HEK293 (cell line): ENCODE measurements at regions not wholly inside any gene's neighbourhood (a gene's known extent, or its start where the extent isn't known, plus 50 kb on each side); places are given as distances from the start of the nearest gene placed in this dataset.

Experiments
- CTCF ChIA-PET: fragments of 350-600 bp; formaldehyde crosslinking; extraction: SDS; loops from one replicate; lab custom pipeline; 2021; ENCODE audit warnings: antibody characterized with exemption; lab: Yijun Ruan, JAX
- POLR2A ChIA-PET: fragments of 300-600 bp; formaldehyde crosslinking; extraction: SDS; loops from one replicate; lab custom pipeline; 2020; ENCODE audit warnings: antibody characterized with exemption, inconsistent platforms; lab: Yijun Ruan, JAX
- H3K27ac ChIP-seq: fragments of 200-500 bp; sonication (Bioruptor generic); 2 replicates; pipeline ENCODE4 v1.5.1; 2014; ENCODE audit warnings: low read depth, low read length, control low read depth, inconsistent platforms; ENCODE audit errors: extremely low read depth
- H3K36me3 ChIP-seq, 2 experiments: fragments of 200-500 bp in 1 of 2; sonication (Bioruptor generic) in 1 of 2; 1 replicate in 1 of 2; 2 replicates in 1 of 2; pipeline ENCODE4 v1.5.1; 2014 to 2017; ENCODE audit warnings: inconsistent platforms in 2 of 2, low read length in 2 of 2; ENCODE audit not compliant: control insufficient read depth in 2 of 2, insufficient read depth in 1 of 2
- H3K4me1 ChIP-seq: fragments of 200-500 bp; sonication (Bioruptor generic); 2 replicates; pipeline ENCODE4 v1.5.1; 2014; ENCODE audit warnings: mild to moderate bottlenecking, low read length, inconsistent platforms; ENCODE audit not compliant: control insufficient read depth, insufficient read depth
- H3K4me3 ChIP-seq: 2 replicates; pipeline ENCODE4 v1.5.1; 2011; ENCODE audit warnings: low read depth, mild to moderate bottlenecking, control low read depth, low read length, moderate library complexity
- H3K9me3 ChIP-seq: fragments of 200-500 bp; sonication (Bioruptor generic); 2 replicates; pipeline ENCODE4 v1.5.1; 2014; ENCODE audit warnings: low read depth, low read length, inconsistent platforms; ENCODE audit not compliant: control insufficient read depth, insufficient read depth
- BCL11A ChIP-seq: fragments of 450-650 bp; formaldehyde crosslinking; IDR thresholded peaks from 2 replicates; pipeline ENCODE4 v1.5.1; 2016; ENCODE audit warnings: low read depth, missing biosample characterization, missing genetic modification characterization
- GLIS1 ChIP-seq: fragments of 450-650 bp; formaldehyde crosslinking; IDR thresholded peaks from 2 replicates; pipeline ENCODE4 v1.5.1; 2016; ENCODE audit warnings: missing biosample characterization, missing genetic modification characterization
- IKZF3 ChIP-seq: fragments of 450-650 bp; IDR thresholded peaks from 2 replicates; pipeline ENCODE4 v1.5.0; 2018; ENCODE audit warnings: missing biosample characterization, mild to moderate bottlenecking, missing genetic modification characterization, moderate library complexity
- KLF7 ChIP-seq: fragments of 450-650 bp; formaldehyde crosslinking; IDR thresholded peaks from 2 replicates; pipeline ENCODE4 v1.5.1; 2016; ENCODE audit warnings: missing biosample characterization, missing genetic modification characterization, borderline replicate concordance
- KLF8 ChIP-seq: fragments of 450-650 bp; formaldehyde crosslinking; IDR thresholded peaks from 2 replicates; pipeline ENCODE4 v1.5.1; 2016; ENCODE audit warnings: missing biosample characterization, missing genetic modification characterization
- SCRT1 ChIP-seq: fragments of 450-650 bp; formaldehyde crosslinking; IDR thresholded peaks from 2 replicates; pipeline ENCODE4 v1.5.1; 2016; ENCODE audit warnings: missing biosample characterization, missing genetic modification characterization, borderline replicate concordance
- ZFP37 ChIP-seq: fragments of 450-650 bp; formaldehyde crosslinking; IDR thresholded peaks from 2 replicates; pipeline ENCODE4 v1.5.1; 2016; ENCODE audit warnings: missing biosample characterization, missing genetic modification characterization
- ZIC2 ChIP-seq: fragments of 450-650 bp; formaldehyde crosslinking; IDR thresholded peaks from 2 replicates; pipeline ENCODE4 v1.5.1; 2016; ENCODE audit warnings: missing biosample characterization, missing genetic modification characterization
- ZNF155 ChIP-seq: fragments of 450-650 bp; formaldehyde crosslinking; IDR thresholded peaks from 2 replicates; pipeline ENCODE4 v1.5.1; 2016; ENCODE audit warnings: missing biosample characterization, missing genetic modification characterization
- ZNF202 ChIP-seq: fragments of 450-650 bp; formaldehyde crosslinking; IDR thresholded peaks from 2 replicates; pipeline ENCODE4 v1.5.1; 2016; ENCODE audit warnings: missing biosample characterization, missing genetic modification characterization, borderline replicate concordance
- ZNF350 ChIP-seq: fragments of 450-650 bp; formaldehyde crosslinking; IDR thresholded peaks from 2 replicates; pipeline ENCODE4 v1.5.0; 2017; ENCODE audit warnings: missing biosample characterization, mild to moderate bottlenecking, missing genetic modification characterization
- ZNF394 ChIP-seq: fragments of 450-650 bp; formaldehyde crosslinking; IDR thresholded peaks from 2 replicates; pipeline ENCODE4 v1.5.1; 2016; ENCODE audit warnings: missing biosample characterization, missing genetic modification characterization, mild to moderate bottlenecking, moderate library complexity, borderline replicate concordance
- ZNF423 ChIP-seq: fragments of 450-650 bp; formaldehyde crosslinking; IDR thresholded peaks from 2 replicates; pipeline ENCODE4 v1.5.1; 2016; ENCODE audit warnings: missing biosample characterization, missing genetic modification characterization
- ZNF473 ChIP-seq: fragments of 450-650 bp; formaldehyde crosslinking; IDR thresholded peaks from 2 replicates; pipeline ENCODE4 v1.5.1; 2017; ENCODE audit warnings: missing biosample characterization, missing genetic modification characterization
- ZNF501 ChIP-seq: fragments of 450-650 bp; formaldehyde crosslinking; IDR thresholded peaks from 2 replicates; pipeline ENCODE4 v1.5.1; 2016; ENCODE audit warnings: missing biosample characterization, missing genetic modification characterization
- ZNF560 ChIP-seq: fragments of 450-650 bp; formaldehyde crosslinking; IDR thresholded peaks from 2 replicates; pipeline ENCODE4 v1.5.1; 2017; ENCODE audit warnings: missing biosample characterization, missing genetic modification characterization, borderline replicate concordance
- ZNF610 ChIP-seq: fragments of 450-650 bp; formaldehyde crosslinking; IDR thresholded peaks from 2 replicates; pipeline ENCODE4 v1.5.1; 2016; ENCODE audit warnings: missing biosample characterization, missing genetic modification characterization, borderline replicate concordance
- ZNF624 ChIP-seq: fragments of 450-650 bp; formaldehyde crosslinking; IDR thresholded peaks from 2 replicates; pipeline ENCODE4 v1.5.1; 2017; ENCODE audit warnings: missing biosample characterization, missing genetic modification characterization
- ZSCAN30 ChIP-seq: fragments of 450-650 bp; IDR thresholded peaks from 2 replicates; pipeline ENCODE4 v1.5.1; 2018; ENCODE audit warnings: missing biosample characterization, mild to moderate bottlenecking, missing genetic modification characterization, moderate library complexity
- TF ChIP-seq, protein P1 (sequence below): fragments of 450-650 bp; formaldehyde crosslinking; IDR thresholded peaks from 2 replicates; pipeline ENCODE4 v1.5.1; 2017; ENCODE audit warnings: missing biosample characterization, missing genetic modification characterization
- TF ChIP-seq, protein P2 (sequence below): fragments of 450-650 bp; IDR thresholded peaks from 2 replicates; pipeline ENCODE4 v1.5.1; 2018; ENCODE audit warnings: missing biosample characterization, missing genetic modification characterization
- TF ChIP-seq, protein P3 (sequence below): fragments of 450-650 bp; formaldehyde crosslinking; IDR thresholded peaks from 2 replicates; pipeline ENCODE4 v1.5.1; 2017; ENCODE audit warnings: missing biosample characterization, mild to moderate bottlenecking, missing genetic modification characterization, moderate library complexity
- TF ChIP-seq, protein P4 (sequence below): fragments of 450-650 bp; formaldehyde crosslinking; IDR thresholded peaks from 2 replicates; pipeline ENCODE4 v1.5.1; 2016; ENCODE audit warnings: missing biosample characterization, missing genetic modification characterization
- TF ChIP-seq, protein P5 (sequence below): fragments of 450-650 bp; formaldehyde crosslinking; IDR thresholded peaks from 2 replicates; pipeline ENCODE4 v1.5.1; 2016; ENCODE audit warnings: missing biosample characterization, missing genetic modification characterization

DNA sequence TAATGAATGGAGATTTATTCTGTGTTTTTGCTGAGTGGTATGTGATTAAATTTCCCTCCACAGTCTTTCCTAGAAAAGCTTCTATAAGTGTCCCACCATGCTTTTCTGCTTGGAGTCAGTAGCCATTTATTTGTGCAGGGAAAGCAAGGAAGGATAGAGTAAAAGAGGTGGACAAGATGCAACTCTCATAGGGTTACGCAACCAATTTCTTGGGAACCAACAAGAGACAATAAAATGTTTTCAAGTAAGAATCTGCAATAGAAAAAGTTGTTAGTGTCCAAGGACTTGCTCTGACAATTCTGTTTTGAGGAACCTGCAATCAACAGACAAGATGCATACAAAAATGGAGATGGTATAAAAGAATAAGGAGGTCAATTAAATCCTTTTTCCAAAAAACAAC is 153.8 kb upstream of the MITF start (continued):
- TF ChIP-seq ZNF501 (tag by site-specific recombination) (no peak), ZNF423 (tag by site-specific recombination) (no peak)

DNA sequence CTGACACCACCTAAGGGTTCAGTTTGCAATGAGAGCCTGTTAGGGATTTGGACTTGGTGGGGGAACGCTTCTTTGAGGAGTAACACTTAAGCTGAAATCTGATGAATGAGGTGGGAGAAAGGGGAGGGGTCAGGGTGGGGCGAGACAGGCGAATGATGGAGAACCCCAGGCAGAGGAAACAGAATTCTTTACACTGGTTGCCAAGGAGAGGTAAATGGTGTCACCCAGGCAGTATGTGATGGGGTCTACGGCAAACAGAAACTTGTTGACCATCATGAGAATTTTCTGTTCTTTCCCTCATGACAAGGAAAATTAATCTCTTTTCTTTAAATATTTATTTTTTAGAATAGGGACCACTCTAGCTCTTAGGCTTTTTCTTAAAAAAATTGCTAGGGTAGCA is 157.2 kb upstream of the MITF start:
- Histone ChIP-seq H3K4me3 (no peak overlapping the region), H3K27ac (no peak overlapping the region), H3K36me3 (no peaks in the 10 kb centered on the region), H3K9me3 (no peaks in the 10 kb centered on the region), H3K4me1 (no peaks in the 10 kb centered on the region)
- no peak for TF ChIP-seq ZNF624 (tag by site-specific recombination)
- no peak for TF ChIP-seq KLF7 (tag by site-specific recombination)
- TF ChIP-seq KLF8 = no peak
- TF ChIP-seq ZSCAN30 (tag by site-specific recombination) = no peak
- no peak for TF ChIP-seq ZNF473 (tag by site-specific recombination)
- no peak for TF ChIP-seq IKZF3 (tag by site-specific recombination)
- no peak for TF ChIP-seq ZFP37 (tag by site-specific recombination)
- TF ChIP-seq SCRT1 (tag by site-specific recombination) = no peak
- TF ChIP-seq, protein P1, sequence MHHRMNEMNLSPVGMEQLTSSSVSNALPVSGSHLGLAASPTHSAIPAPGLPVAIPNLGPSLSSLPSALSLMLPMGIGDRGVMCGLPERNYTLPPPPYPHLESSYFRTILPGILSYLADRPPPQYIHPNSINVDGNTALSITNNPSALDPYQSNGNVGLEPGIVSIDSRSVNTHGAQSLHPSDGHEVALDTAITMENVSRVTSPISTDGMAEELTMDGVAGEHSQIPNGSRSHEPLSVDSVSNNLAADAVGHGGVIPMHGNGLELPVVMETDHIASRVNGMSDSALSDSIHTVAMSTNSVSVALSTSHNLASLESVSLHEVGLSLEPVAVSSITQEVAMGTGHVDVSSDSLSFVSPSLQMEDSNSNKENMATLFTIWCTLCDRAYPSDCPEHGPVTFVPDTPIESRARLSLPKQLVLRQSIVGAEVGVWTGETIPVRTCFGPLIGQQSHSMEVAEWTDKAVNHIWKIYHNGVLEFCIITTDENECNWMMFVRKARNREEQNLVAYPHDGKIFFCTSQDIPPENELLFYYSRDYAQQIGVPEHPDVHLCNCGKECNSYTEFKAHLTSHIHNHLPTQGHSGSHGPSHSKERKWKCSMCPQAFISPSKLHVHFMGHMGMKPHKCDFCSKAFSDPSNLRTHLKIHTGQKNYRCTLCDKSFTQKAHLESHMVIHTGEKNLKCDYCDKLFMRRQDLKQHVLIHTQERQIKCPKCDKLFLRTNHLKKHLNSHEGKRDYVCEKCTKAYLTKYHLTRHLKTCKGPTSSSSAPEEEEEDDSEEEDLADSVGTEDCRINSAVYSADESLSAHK (tag by site-specific recombination) = no peak
- TF ChIP-seq ZNF560 (tag by site-specific recombination) = no peak
- TF ChIP-seq ZIC2 (tag by site-specific recombination) = no peak
- TF ChIP-seq, protein P2, sequence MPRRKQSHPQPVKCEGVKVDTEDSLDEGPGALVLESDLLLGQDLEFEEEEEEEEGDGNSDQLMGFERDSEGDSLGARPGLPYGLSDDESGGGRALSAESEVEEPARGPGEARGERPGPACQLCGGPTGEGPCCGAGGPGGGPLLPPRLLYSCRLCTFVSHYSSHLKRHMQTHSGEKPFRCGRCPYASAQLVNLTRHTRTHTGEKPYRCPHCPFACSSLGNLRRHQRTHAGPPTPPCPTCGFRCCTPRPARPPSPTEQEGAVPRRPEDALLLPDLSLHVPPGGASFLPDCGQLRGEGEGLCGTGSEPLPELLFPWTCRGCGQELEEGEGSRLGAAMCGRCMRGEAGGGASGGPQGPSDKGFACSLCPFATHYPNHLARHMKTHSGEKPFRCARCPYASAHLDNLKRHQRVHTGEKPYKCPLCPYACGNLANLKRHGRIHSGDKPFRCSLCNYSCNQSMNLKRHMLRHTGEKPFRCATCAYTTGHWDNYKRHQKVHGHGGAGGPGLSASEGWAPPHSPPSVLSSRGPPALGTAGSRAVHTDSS (tag by site-specific recombination) = no peak
- TF ChIP-seq ZNF155 (tag by site-specific recombination) = no peak
- TF ChIP-seq ZNF202 = no peak
- no peak for TF ChIP-seq ZNF394 (tag by site-specific recombination)
- ChIA-PET CTCF (no interaction called here), POLR2A (no interaction called here)

DNA sequence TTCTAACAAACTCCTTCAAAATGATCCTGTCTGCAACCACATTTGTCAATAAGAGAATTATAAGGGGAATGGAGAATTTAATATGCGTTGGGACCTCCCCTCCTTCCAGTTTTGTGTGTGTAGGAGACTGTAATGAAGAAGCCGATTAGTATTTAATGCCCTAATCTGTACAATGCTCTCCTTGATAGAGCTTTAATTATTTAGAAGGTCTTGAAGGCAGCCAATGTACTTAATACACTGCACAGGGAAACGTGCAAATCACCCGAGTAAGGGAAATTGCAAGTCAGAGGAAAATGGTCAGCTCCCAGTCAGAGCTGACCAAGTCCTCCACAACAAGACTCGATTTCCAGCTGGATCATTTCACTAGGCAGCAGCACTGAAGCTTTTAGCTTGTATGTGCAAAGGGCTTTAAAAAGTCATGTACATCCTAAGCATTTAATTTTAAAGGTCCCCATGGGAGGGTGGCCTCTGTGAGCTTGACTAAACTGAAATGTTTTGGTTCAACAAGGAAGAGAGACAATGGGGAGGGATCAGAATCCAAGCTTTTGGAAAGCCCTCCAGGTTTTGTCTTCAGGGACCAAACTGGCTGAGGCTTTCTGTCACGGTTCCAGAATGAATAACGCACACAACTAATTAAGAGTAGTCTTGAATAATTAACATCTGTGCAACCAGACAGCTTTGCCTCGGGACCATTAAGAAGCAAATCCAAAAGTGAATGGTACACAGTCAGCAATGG is 159.8 kb upstream of the MITF start:
- H3K36me3 ChIP-seq = no peaks in the 10 kb centered on the region
- ChIA-PET POLR2A (no interaction called here), CTCF (interaction anchor here (0.7 kb wide), 1 partner anchor 45 kb away, joined by 3 read pairs; no protein-coding TSS in a partner anchor)
- no peak overlapping the region for H3K4me3 ChIP-seq
- no peaks in the 10 kb centered on the region for H3K9me3 ChIP-seq
- H3K27ac ChIP-seq = no peak overlapping the region
- no peaks in the 10 kb centered on the region for H3K4me1 ChIP-seq
- TF ChIP-seq, protein P3, sequence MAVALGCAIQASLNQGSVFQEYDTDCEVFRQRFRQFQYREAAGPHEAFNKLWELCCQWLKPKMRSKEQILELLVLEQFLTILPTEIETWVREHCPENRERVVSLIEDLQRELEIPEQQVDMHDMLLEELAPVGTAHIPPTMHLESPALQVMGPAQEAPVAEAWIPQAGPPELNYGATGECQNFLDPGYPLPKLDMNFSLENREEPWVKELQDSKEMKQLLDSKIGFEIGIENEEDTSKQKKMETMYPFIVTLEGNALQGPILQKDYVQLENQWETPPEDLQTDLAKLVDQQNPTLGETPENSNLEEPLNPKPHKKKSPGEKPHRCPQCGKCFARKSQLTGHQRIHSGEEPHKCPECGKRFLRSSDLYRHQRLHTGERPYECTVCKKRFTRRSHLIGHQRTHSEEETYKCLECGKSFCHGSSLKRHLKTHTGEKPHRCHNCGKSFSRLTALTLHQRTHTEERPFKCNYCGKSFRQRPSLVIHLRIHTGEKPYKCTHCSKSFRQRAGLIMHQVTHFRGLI (tag by site-specific recombination) = no peak
- no peak for TF ChIP-seq BCL11A (tag by site-specific recombination)
- TF ChIP-seq ZNF610 (tag by site-specific recombination) = no peak
- TF ChIP-seq, protein P4, sequence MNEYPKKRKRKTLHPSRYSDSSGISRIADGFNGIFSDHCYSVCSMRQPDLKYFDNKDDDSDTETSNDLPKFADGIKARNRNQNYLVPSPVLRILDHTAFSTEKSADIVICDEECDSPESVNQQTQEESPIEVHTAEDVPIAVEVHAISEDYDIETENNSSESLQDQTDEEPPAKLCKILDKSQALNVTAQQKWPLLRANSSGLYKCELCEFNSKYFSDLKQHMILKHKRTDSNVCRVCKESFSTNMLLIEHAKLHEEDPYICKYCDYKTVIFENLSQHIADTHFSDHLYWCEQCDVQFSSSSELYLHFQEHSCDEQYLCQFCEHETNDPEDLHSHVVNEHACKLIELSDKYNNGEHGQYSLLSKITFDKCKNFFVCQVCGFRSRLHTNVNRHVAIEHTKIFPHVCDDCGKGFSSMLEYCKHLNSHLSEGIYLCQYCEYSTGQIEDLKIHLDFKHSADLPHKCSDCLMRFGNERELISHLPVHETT = no peak
- no peak for TF ChIP-seq GLIS1 (tag by site-specific recombination)
- no peak for TF ChIP-seq ZNF473 (tag by site-specific recombination)
- TF ChIP-seq, protein P5, sequence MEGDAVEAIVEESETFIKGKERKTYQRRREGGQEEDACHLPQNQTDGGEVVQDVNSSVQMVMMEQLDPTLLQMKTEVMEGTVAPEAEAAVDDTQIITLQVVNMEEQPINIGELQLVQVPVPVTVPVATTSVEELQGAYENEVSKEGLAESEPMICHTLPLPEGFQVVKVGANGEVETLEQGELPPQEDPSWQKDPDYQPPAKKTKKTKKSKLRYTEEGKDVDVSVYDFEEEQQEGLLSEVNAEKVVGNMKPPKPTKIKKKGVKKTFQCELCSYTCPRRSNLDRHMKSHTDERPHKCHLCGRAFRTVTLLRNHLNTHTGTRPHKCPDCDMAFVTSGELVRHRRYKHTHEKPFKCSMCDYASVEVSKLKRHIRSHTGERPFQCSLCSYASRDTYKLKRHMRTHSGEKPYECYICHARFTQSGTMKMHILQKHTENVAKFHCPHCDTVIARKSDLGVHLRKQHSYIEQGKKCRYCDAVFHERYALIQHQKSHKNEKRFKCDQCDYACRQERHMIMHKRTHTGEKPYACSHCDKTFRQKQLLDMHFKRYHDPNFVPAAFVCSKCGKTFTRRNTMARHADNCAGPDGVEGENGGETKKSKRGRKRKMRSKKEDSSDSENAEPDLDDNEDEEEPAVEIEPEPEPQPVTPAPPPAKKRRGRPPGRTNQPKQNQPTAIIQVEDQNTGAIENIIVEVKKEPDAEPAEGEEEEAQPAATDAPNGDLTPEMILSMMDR = no peak
- no peak for TF ChIP-seq ZNF350 (tag by site-specific recombination)
